ENCODE measurements at regions not wholly inside any gene's neighbourhood (a gene's known extent, or its start where the extent isn't known, plus 50 kb on each side); places are given as distances from the start of the nearest gene placed in this dataset.

- Histone ChIP-seq H3K36me3 (no peaks in the 10 kb centered on the region), H3K9me3 (replicated peaks) (no peaks in the 10 kb centered on the region), H3K27me3 (ENCODE audit: low read depth) (no peaks in the 10 kb centered on the region), H3K4me3 (no peak overlapping the region), H3K4me1 (no peaks in the 10 kb centered on the region), H3K27ac (replicated peaks) (no peak overlapping the region)
- no peak for DNase-seq
- no peak for TF ChIP-seq CTCF (IDR thresholded peaks at IDR 0.05; ENCODE audit: borderline replicate concordance)
- intact Hi-C loops (cut with micrococcal nuclease): no loop called here
These were observed 444.7 kb downstream of the IPMK start for GRCh38 chr10:57822965-57823364.

- Histone ChIP-seq H3K4me3 (no peak overlapping the region), H3K27me3 (ENCODE audit: low read depth) (no peaks in the 10 kb centered on the region), H3K36me3 (no peaks in the 10 kb centered on the region), H3K4me1 (no peaks in the 10 kb centered on the region), H3K9me3 (replicated peaks) (no peaks in the 10 kb centered on the region), H3K27ac (replicated peaks) (no peak overlapping the region)
- intact Hi-C loops (cut with micrococcal nuclease): no loop called here
- DNase-seq: no peak
- no peak for TF ChIP-seq CTCF (IDR thresholded peaks at IDR 0.05; ENCODE audit: borderline replicate concordance)
These were observed 449.2 kb downstream of the IPMK start for GRCh38 chr10:57818522-57818921.

- H3K4me3 ChIP-seq: no peak overlapping the region
- no peaks in the 10 kb centered on the region for H3K9me3 ChIP-seq (replicated peaks)
- no peak for TF ChIP-seq CTCF (IDR thresholded peaks at IDR 0.05; ENCODE audit: borderline replicate concordance)
- H3K27ac ChIP-seq (replicated peaks): no peak overlapping the region
- no peaks in the 10 kb centered on the region for H3K4me1 ChIP-seq
- H3K27me3 ChIP-seq (ENCODE audit: low read depth): no peaks in the 10 kb centered on the region
- H3K36me3 ChIP-seq: no peaks in the 10 kb centered on the region
- intact Hi-C loops (cut with micrococcal nuclease): no loop called here
- DNase-seq: no peak
These were observed 450.0 kb downstream of the IPMK start for GRCh38 chr10:57817741-57818140.

GRCh38 chr10:57815949-57816348 lies 451.7 kb downstream of the IPMK start:
- Histone ChIP-seq H3K36me3 (no peaks in the 10 kb centered on the region), H3K9me3 (replicated peaks) (no peaks in the 10 kb centered on the region)
- intact Hi-C loops (cut with micrococcal nuclease): no loop called here

GRCh38 chr10:57809961-57810360 lies 457.7 kb downstream of the IPMK start:
- Histone ChIP-seq H3K27me3 (ENCODE audit: low read depth) (no peaks in the 10 kb centered on the region), H3K9me3 (replicated peaks) (peaks cover 10% of the 10 kb centered on the region), H3K4me3 (no peak overlapping the region), H3K27ac (replicated peaks) (no peak overlapping the region), H3K4me1 (no peaks in the 10 kb centered on the region), H3K36me3 (no peaks in the 10 kb centered on the region)
- no peak for TF ChIP-seq CTCF (IDR thresholded peaks at IDR 0.05; ENCODE audit: borderline replicate concordance)
- intact Hi-C loops (cut with micrococcal nuclease): no loop called here
- DNase-seq: no peak

More at GRCh38 chr10:57815949-57816348, 451.7 kb downstream of the IPMK start:
- Histone ChIP-seq H3K27me3 (ENCODE audit: low read depth) (no peaks in the 10 kb centered on the region), H3K27ac (replicated peaks) (no peak overlapping the region), H3K4me3 (no peak overlapping the region), H3K4me1 (no peaks in the 10 kb centered on the region)
- no peak for DNase-seq
- no peak for TF ChIP-seq CTCF (IDR thresholded peaks at IDR 0.05; ENCODE audit: borderline replicate concordance)

- H3K4me3 ChIP-seq: no peak overlapping the region
- peaks cover 10% of the 10 kb centered on the region for H3K9me3 ChIP-seq (replicated peaks)
- no peak for TF ChIP-seq CTCF (IDR thresholded peaks at IDR 0.05; ENCODE audit: borderline replicate concordance)
- intact Hi-C loops (cut with micrococcal nuclease): no loop called here
- H3K27ac ChIP-seq (replicated peaks): no peak overlapping the region
- DNase-seq: no peak
- no peaks in the 10 kb centered on the region for H3K4me1 ChIP-seq
- H3K36me3 ChIP-seq: no peaks in the 10 kb centered on the region
- H3K27me3 ChIP-seq (ENCODE audit: low read depth): no peaks in the 10 kb centered on the region
These were observed 459.8 kb downstream of the IPMK start for GRCh38 chr10:57807906-57808305.

Data from left ventricle myocardium inferior (tissue), 1 donor.